ENCODE measurements at regions not wholly inside any gene's neighbourhood (a gene's known extent, or its start where the extent isn't known, plus 50 kb on each side); places are given as distances from the start of the nearest gene placed in this dataset.
"Not testable (repeated sequence)": the region's sequence is repeated elsewhere in the genome, so short reads cannot be mapped to it uniquely, and the experiment has no call there.

DNA sequence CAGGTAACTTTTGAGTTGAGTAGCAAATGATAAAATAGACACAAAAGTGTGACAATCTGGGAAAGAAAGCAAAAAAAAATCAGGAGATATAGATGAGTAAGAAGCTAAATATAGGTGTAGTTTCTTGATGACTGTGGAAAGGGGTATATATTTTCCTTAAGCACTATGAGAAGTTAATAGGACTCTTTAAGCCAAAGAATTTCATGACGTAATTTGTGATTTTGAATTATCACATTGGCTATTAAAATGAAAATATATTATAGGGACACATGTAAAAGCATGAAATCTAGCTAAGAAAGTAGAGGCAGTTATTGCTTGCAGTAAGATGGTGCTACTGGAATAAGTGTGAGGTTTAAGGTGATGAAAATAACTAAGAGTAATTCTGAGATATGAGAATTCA is 759.1 kb downstream of the KCNT2 start:
- ChIA-PET POLR2A (no interaction called here), CTCF (no interaction called here), RAD21 (ENCODE audit: low non-redundant PET in 1 of 2, low total read pairs in 2 of 2, uncharacterized antibody in 2 of 2, unreplicated experiment in 2 of 2) (no interaction called here)
- H4K20me1 ChIP-seq (ENCODE audit: insufficient read depth), result no peaks in the 10 kb centered on the region
- no peak overlapping the region for H3K9ac ChIP-seq (ENCODE audit: low read length)
- DNase-seq (ENCODE audit: low read depth, low spot score) (no peak), ATAC-seq (no peak)
- H3K4me3 ChIP-seq (replicated peaks in 1 of 2; ENCODE audit: low read depth in 1 of 2, low read length in 2 of 2), result no peak overlapping the region
- intact Hi-C loops (cut with micrococcal nuclease), result no loop called here
- no peaks in the 10 kb centered on the region for H3K79me2 ChIP-seq (ENCODE audit: insufficient read depth, low read length)
- no peaks in the 10 kb centered on the region for H3K36me3 ChIP-seq (ENCODE audit: control insufficient read depth in 1 of 2, insufficient read depth in 2 of 2, low read length in 2 of 2)
- no TSS peak for BruUV-seq (replicated peaks)
- no peak overlapping the region for H3K27ac ChIP-seq (ENCODE audit: low read depth, low read length)
- H3K9me2 ChIP-seq (ENCODE audit: insufficient read depth), result no peaks in the 10 kb centered on the region
- H2AFZ ChIP-seq (ENCODE audit: low read depth, low read length, poor library complexity, severe bottlenecking), result peak overlapping the region; percentile 11
- no peaks in the 10 kb centered on the region for H3K9me3 ChIP-seq (ENCODE audit: control insufficient read depth in 1 of 2, insufficient read depth in 1 of 2, low read depth in 1 of 2, low read length in 2 of 2)
- H3K4me1 ChIP-seq (ENCODE audit: control insufficient read depth in 1 of 2, insufficient read depth in 2 of 2, low read length in 2 of 2), result no peaks in the 10 kb centered on the region
- no peak for TF ChIP-seq CEBPB (IDR thresholded peaks at IDR 0.05; ENCODE audit: low read depth)
- TF ChIP-seq RAD21 (IDR thresholded peaks at IDR 0.05; ENCODE audit: low read depth), result no peak
- TF ChIP-seq SP1 (IDR thresholded peaks at IDR 0.05; ENCODE audit: low read depth), result no peak
- TF ChIP-seq SIN3A (IDR thresholded peaks at IDR 0.05; ENCODE audit: low read depth), result no peak
- no peaks in the 10 kb centered on the region for H3K27me3 ChIP-seq (ENCODE audit: insufficient read depth, low read length)
- H3K4me2 ChIP-seq (ENCODE audit: low read length), result no peak overlapping the region

DNA sequence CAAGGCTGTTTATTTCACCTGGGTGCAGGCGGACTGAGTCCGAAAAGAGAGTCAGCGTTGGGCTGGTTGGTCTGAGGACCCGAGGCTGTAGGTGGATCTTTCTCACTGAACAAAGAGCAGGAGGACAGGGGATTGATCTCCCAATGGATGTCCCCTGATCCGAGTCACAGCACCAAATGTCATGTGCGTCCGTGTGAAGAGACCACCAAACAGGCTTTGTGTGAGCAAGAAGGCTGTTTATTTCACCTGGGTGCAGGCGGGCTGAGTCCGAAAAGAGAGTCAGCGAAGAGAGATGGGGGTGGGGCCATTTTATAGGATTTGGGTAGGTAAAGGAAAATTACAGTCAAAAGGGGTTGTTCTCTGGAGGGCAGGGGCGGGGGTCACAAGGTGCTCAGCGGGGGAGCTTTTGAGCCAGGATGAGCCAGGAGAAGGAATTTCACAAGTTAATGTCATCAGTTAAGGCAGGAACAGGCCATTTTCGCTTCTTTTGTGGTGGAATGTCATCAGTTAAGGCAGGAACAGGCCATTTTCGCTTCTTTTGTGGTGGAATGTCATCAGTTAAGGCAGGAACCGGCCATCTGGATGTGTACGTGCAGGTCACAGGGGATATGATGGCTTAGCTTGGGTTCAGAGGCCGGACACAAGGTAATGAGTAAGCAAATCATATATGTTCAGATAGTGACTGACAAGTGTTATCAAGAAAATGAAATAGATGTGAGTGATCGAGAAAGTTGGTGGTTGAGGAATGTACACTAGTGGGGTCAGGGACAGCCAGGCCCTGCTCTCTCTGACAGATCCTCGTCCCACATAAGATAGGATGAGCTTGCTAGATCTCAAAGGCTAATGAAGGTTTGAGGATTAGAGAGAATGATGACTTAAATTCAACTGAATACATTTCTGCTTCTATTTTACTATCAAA is 760.0 kb downstream of the KCNT2 start:
- intact Hi-C loops (cut with micrococcal nuclease); H3K9ac ChIP-seq (ENCODE audit: low read length); BruUV-seq (replicated peaks); H3K36me3 ChIP-seq (ENCODE audit: control insufficient read depth in 1 of 2, insufficient read depth in 2 of 2, low read length in 2 of 2); POLR2A ChIA-PET; H3K4me2 ChIP-seq (ENCODE audit: low read length); H4K20me1 ChIP-seq (ENCODE audit: insufficient read depth); H3K27me3 ChIP-seq (ENCODE audit: insufficient read depth, low read length); H3K79me2 ChIP-seq (ENCODE audit: insufficient read depth, low read length); ATAC-seq; H3K9me3 ChIP-seq (ENCODE audit: control insufficient read depth in 1 of 2, insufficient read depth in 1 of 2, low read depth in 1 of 2, low read length in 2 of 2); H2AFZ ChIP-seq (ENCODE audit: low read depth, low read length, poor library complexity, severe bottlenecking); RAD21 ChIA-PET (ENCODE audit: low non-redundant PET in 1 of 2, low total read pairs in 2 of 2, uncharacterized antibody in 2 of 2, unreplicated experiment in 2 of 2); H3K9me2 ChIP-seq (ENCODE audit: insufficient read depth); H3K27ac ChIP-seq (ENCODE audit: low read depth, low read length); CTCF ChIA-PET; DNase-seq (ENCODE audit: low read depth, low spot score); H3K4me3 ChIP-seq (replicated peaks in 1 of 2; ENCODE audit: low read depth in 1 of 2, low read length in 2 of 2); H3K4me1 ChIP-seq (ENCODE audit: control insufficient read depth in 1 of 2, insufficient read depth in 2 of 2, low read length in 2 of 2): not testable (repeated sequence)

Data from HCT116 (cell line).